ENCODE measurements at regions not wholly inside any gene's neighbourhood (a gene's known extent, or its start where the extent isn't known, plus 50 kb on each side); places are given as distances from the start of the nearest gene placed in this dataset.

DNA sequence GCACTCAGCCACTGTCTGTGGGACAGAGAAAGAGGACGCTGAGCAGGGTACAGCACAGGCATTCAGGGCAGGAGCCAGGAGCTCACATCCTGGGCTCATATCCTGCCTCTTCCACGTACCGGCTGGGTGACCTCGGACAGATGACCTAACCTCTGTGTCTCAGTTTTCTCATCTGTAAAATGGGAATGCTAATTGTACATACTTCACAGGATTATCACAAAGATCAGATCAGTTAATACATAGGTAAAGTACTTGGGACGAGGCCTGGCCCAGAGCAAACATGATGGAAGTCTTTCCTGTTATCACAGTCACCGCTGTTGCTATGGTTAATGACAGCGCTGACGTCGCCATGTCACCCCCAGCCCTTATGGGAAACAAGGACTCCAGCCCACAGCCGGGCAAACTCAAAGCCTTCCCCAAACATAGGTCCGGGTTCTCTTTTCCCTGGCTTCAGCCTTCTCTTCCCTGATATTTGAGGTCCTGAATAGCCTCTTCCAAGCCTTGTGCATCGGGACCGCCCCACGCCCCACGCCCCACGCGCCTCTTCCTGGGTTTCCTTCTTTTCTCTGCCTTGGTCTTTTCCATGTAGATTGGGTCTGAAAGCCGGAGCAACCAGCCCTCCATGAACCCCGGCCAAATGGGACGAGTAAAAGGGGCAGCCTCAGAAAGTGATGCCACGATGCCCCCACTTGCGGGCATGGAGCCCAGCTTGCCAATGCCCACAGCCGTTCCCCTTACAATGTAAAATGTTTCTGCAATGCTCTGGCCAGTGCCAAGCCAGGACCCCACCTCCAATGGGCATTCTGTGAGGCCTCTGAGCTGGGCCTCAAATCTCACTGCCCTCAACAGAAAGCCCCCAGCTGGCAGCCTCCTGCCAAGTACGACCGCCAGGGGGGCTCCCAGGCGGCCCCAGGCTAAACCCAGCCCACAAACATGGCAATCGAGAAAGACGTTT is 125.4 kb downstream of the RFLNA start:
- CTCF ChIA-PET = interaction anchor here (1.0 to 1.4 kb wide), 2 partner anchors 21 to 46 kb away, joined by 3 read pairs; no protein-coding TSS in a partner anchor
- H3K4me3 Mint-ChIP-seq = no peak overlapping the region

DNA sequence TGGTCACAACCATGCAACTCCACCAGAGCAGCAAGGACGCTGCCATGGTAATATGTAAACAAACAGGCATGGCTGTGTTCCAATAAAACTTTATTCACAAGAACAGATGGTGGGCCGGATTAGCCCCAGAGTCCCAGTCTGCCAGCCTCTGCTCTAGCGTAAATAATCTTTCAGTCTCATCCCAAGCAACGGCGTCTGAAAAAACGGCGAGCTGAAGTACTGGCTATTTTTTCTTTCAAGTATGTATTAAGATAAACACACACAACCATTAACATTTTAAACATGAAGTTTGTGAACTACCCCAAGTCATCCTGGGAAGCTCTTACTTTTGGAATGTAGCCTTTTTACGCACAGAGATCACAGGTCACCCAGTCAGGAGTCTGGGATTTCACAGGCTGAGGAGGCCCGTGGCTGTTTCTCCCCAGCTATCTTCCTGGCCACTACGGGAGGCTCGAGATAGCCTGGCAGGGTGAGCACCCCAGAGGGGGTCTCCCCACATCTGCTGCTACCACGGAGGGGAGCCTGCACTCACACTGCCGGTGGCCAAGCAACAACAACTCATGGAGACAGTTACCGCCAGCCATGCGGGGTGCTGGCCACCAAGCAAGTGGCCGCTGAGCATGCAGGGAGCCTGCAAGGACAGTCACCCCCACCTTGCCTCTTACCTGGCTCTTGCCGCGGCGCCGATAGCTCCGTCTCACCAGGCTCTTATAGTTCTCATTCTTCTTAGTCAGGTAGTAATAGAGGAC is 124.6 kb downstream of the RFLNA start:
- ChIA-PET CTCF (interaction anchor here (1.0 to 1.4 kb wide), 2 partner anchors 20 to 47 kb away, joined by 3 read pairs; no protein-coding TSS in a partner anchor), POLR2A (no interaction called here)
- H3K27ac Mint-ChIP-seq = peak overlapping the region in 1 of 8 donors; percentile 12
- H3K4me3 Mint-ChIP-seq = no peak overlapping the region
- H3K27me3 Mint-ChIP-seq = no peaks in the 10 kb centered on the region
- H3K4me3 ChIP-seq (ENCODE audit: low read length) = no peak overlapping the region
- H3K27me3 ChIP-seq (ENCODE audit: insufficient read depth, low read length, poor library complexity, severe bottlenecking) = no peaks in the 10 kb centered on the region
- no peaks in the 10 kb centered on the region for H3K9me3 ChIP-seq (ENCODE audit: low read length)
- no peaks in the 10 kb centered on the region for H3K4me1 ChIP-seq (ENCODE audit: insufficient read depth, low read length)
- no peak overlapping the region for H3K27ac ChIP-seq (ENCODE audit: low read depth, low read length)
- DNase-seq = no peak
- peaks cover 23% of the 10 kb centered on the region for H3K36me3 ChIP-seq (ENCODE audit: insufficient read depth, low read length)
- peaks cover 5 to 75% (median 13%) of the 10 kb centered on the region in 3 donors for H3K36me3 Mint-ChIP-seq
- no peaks in the 10 kb centered on the region for H3K9me3 Mint-ChIP-seq
- H3K4me1 Mint-ChIP-seq = peaks cover 0 to 10% (median 0%) of the 10 kb centered on the region in 3 donors

More for the DNA sequence above, 125.4 kb downstream of the RFLNA start:
- H3K9me3 Mint-ChIP-seq = no peaks in the 10 kb centered on the region
- H3K4me1 Mint-ChIP-seq = peaks cover 0 to 10% (median 0%) of the 10 kb centered on the region in 3 donors
- H3K4me1 ChIP-seq (ENCODE audit: insufficient read depth, low read length) = no peaks in the 10 kb centered on the region
- no peaks in the 10 kb centered on the region for H3K27me3 ChIP-seq (ENCODE audit: insufficient read depth, low read length, poor library complexity, severe bottlenecking)
- POLR2A ChIA-PET = no interaction called here
- peaks cover 5 to 78% (median 13%) of the 10 kb centered on the region in 3 donors for H3K36me3 Mint-ChIP-seq
- H3K9me3 ChIP-seq (ENCODE audit: low read length) = no peaks in the 10 kb centered on the region
- no peak overlapping the region for H3K27ac ChIP-seq (ENCODE audit: low read depth, low read length)
- DNase-seq = no peak
- peak overlapping the region in 2 of 8 donors; percentile 22 to 70 for H3K27ac Mint-ChIP-seq
- no peaks in the 10 kb centered on the region for H3K27me3 Mint-ChIP-seq
- H3K4me3 ChIP-seq (ENCODE audit: low read length) = no peak overlapping the region
- H3K36me3 ChIP-seq (ENCODE audit: insufficient read depth, low read length) = peaks cover 23% of the 10 kb centered on the region

DNA sequence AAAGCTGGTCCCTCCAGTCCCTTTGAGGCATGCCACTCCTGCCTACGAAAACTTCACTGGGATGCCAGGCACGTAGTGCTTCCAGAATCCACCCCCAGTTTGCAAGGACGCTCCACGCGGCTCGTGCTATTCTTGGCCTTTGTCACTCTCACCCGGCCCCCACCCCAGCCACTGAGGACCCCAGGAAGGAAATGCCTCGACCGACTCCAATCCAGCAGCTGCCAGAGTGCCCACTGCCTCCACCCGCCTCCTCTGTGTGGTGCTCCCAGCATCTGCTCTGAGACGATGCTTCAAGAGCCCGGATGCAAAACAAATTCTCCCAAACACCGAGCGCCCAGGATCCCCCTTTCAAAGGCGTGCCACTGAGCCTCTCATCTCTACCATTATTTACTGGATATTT is 123.9 kb downstream of the RFLNA start:
- Mint-ChIP-seq H3K4me3 (no peak overlapping the region), H3K36me3 (peaks cover 5 to 75% (median 13%) of the 10 kb centered on the region in 3 donors), H3K27me3 (no peaks in the 10 kb centered on the region), H3K4me1 (peaks cover 0 to 7% (median 0%) of the 10 kb centered on the region in 3 donors), H3K27ac (peak overlapping the region in 3 of 8 donors; percentile 12 to 84 (median 50)), H3K9me3 (no peaks in the 10 kb centered on the region)
- ChIA-PET CTCF (interaction anchor here (1.4 kb wide), 1 partner anchor 19 kb away, joined by 3 read pairs; no protein-coding TSS in a partner anchor), POLR2A (no interaction called here)
- H3K27me3 ChIP-seq (ENCODE audit: insufficient read depth, low read length, poor library complexity, severe bottlenecking) = no peaks in the 10 kb centered on the region
- no peaks in the 10 kb centered on the region for H3K9me3 ChIP-seq (ENCODE audit: low read length)
- no peak overlapping the region for H3K4me3 ChIP-seq (ENCODE audit: low read length)
- DNase-seq = no peak
- H3K27ac ChIP-seq (ENCODE audit: low read depth, low read length) = no peak overlapping the region
- no peaks in the 10 kb centered on the region for H3K4me1 ChIP-seq (ENCODE audit: insufficient read depth, low read length)
- H3K36me3 ChIP-seq (ENCODE audit: insufficient read depth, low read length) = peaks cover 18% of the 10 kb centered on the region

DNA sequence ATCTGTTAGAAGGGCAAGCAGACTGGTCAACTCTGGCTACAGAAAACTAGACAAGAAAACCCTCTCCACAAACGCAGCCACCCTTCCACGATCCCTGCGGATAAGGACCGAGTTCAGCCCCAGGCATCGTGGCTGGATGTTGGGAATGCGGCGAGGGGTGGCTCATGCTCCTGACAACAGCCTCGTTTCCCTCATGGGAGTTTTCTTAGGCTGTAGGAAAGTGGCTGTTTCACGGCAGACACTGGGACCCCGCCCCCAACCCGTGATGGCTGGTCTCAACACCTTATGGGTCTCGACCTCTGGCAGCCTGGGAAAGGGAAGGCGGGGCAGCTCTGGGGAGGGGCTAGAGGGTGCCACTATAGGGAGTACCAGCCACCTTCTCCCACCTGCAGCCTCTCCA is 123.3 kb downstream of the RFLNA start:
- no peaks in the 10 kb centered on the region for H3K27me3 ChIP-seq (ENCODE audit: insufficient read depth, low read length, poor library complexity, severe bottlenecking)
- H3K27ac Mint-ChIP-seq = no peak overlapping the region
- no peak overlapping the region for H3K27ac ChIP-seq (ENCODE audit: low read depth, low read length)
- no peaks in the 10 kb centered on the region for H3K9me3 ChIP-seq (ENCODE audit: low read length)
- no peak overlapping the region for H3K4me3 ChIP-seq (ENCODE audit: low read length)
- no peaks in the 10 kb centered on the region for H3K27me3 Mint-ChIP-seq
- ChIA-PET CTCF (no interaction called here), POLR2A (interaction anchor here (0.7 kb wide), 1 partner anchor 112 kb away, joined by 4 read pairs; no protein-coding TSS in a partner anchor)
- H3K36me3 ChIP-seq (ENCODE audit: insufficient read depth, low read length) = peaks cover 12% of the 10 kb centered on the region
- H3K4me3 Mint-ChIP-seq = no peak overlapping the region
- no peaks in the 10 kb centered on the region for H3K4me1 ChIP-seq (ENCODE audit: insufficient read depth, low read length)
- H3K9me3 Mint-ChIP-seq = no peaks in the 10 kb centered on the region
- peaks cover 5 to 78% (median 13%) of the 10 kb centered on the region in 3 donors for H3K36me3 Mint-ChIP-seq
- DNase-seq = no peak
- peaks cover 0 to 7% (median 0%) of the 10 kb centered on the region in 3 donors for H3K4me1 Mint-ChIP-seq

DNA sequence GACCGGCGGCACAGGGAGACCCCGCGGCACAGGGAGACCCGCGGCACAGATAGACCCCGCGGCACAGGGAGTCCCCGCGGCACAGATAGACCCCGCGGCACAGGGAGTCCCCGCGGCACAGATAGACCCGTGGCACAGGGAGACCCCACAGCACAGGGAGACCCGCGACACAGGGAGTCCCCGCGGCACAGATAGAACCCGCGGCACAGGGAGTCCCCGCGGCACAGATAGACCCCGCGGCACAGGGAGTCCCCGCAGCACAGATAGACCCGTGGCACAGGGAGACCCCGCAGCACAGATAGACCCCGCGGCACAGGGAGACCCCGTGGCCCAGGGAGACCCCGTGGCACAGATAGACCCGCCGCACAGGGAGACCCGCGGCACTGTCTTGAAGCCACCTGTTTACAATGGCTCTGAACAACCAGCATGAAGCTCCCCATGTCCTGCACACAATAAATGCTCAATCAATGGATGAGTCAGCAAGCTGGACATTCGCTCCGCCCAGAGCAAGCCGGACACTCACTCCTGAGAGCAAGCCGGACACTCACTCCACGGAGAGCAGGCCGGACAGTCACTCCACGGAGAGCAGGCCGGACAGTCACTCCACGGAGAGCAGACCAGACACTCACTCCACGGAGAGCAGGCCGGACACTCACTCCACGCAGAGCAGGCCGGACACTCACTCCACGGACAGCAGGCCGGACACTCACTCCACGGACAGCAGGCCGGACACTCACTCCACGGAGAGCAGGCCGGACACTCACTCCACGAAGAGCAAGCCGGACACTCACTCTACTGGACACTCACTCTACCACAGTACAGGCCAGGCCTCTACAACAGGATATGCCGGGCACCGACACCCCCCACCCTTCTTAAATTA is 121.9 kb downstream of the RFLNA start:
- Histone ChIP-seq H3K36me3 (ENCODE audit: insufficient read depth, low read length) (peaks cover 12% of the 10 kb centered on the region), H3K4me3 (ENCODE audit: low read length) (no peak overlapping the region), H3K9me3 (ENCODE audit: low read length) (no peaks in the 10 kb centered on the region), H3K4me1 (ENCODE audit: insufficient read depth, low read length) (no peaks in the 10 kb centered on the region), H3K27ac (ENCODE audit: low read depth, low read length) (no peak overlapping the region), H3K27me3 (ENCODE audit: insufficient read depth, low read length, poor library complexity, severe bottlenecking) (no peaks in the 10 kb centered on the region)
- ChIA-PET CTCF (interaction anchor here (0.9 kb wide), 1 partner anchor 350 kb away, joined by 3 read pairs; no protein-coding TSS in a partner anchor), POLR2A (no interaction called here)
- no peak overlapping the region for H3K27ac Mint-ChIP-seq
- no peaks in the 10 kb centered on the region for H3K27me3 Mint-ChIP-seq
- DNase-seq = no peak
- H3K4me1 Mint-ChIP-seq = peaks cover 0 to 7% (median 0%) of the 10 kb centered on the region in 3 donors
- H3K4me3 Mint-ChIP-seq = no peak overlapping the region
- no peaks in the 10 kb centered on the region for H3K9me3 Mint-ChIP-seq
- H3K36me3 Mint-ChIP-seq = peaks cover 5 to 81% (median 13%) of the 10 kb centered on the region in 3 donors

DNA sequence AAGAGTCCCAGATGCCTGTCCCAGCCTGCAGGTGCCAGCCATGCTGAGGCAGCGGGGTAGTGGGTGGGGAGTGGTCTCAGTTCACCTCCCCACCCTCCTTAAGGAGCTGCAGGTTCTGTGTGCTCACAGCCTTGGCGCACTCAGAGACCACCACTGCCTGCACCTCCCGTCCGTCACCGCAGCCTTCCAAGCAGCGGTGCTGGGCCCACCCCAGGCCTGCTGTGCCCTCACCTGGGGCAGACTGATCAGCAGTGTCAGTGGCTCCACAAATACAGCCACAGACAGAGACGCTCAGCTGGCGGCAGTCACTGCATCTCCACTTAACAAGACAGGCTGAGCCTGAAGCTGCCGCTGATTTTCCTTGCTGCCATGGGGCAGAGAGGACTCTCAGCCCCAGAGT is 120.2 kb downstream of the RFLNA start:
- DNase-seq = no peak
- Mint-ChIP-seq H3K9me3 (no peaks in the 10 kb centered on the region), H3K4me3 (no peak overlapping the region), H3K27ac (no peak overlapping the region), H3K36me3 (peaks cover 5 to 76% (median 13%) of the 10 kb centered on the region in 3 donors), H3K27me3 (no peaks in the 10 kb centered on the region), H3K4me1 (peaks cover 3 to 7% (median 5%) of the 10 kb centered on the region in 3 donors)
- Histone ChIP-seq H3K36me3 (ENCODE audit: insufficient read depth, low read length) (peaks cover 10% of the 10 kb centered on the region), H3K27ac (ENCODE audit: low read depth, low read length) (no peak overlapping the region), H3K27me3 (ENCODE audit: insufficient read depth, low read length, poor library complexity, severe bottlenecking) (no peaks in the 10 kb centered on the region), H3K9me3 (ENCODE audit: low read length) (no peaks in the 10 kb centered on the region), H3K4me3 (ENCODE audit: low read length) (no peak overlapping the region), H3K4me1 (ENCODE audit: insufficient read depth, low read length) (no peaks in the 10 kb centered on the region)
- CTCF ChIA-PET = no interaction called here
- POLR2A ChIA-PET = no interaction called here

DNA sequence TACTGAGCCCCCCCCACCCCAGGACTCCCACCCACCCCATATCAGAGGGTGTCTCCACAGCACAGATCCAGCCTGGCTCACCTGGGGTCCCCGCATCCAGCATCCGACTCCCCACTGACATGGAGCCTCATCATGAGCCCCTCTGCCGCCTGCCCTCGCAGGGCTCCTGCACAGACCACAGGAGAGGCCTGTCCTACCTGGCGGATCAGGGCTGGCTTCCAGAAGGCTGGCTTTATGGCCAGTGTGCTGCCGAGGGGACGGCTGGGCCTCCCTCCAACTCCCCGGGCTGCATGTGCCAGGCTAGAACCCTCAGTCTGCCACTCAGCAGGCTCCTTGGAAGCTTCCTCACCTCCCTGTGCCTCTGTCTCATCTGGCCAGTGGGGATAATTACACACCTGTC is 119.0 kb downstream of the RFLNA start:
- no peak overlapping the region for H3K4me3 ChIP-seq (ENCODE audit: low read length)
- no peak overlapping the region for H3K4me3 Mint-ChIP-seq
- H3K36me3 ChIP-seq (ENCODE audit: insufficient read depth, low read length) = no peaks in the 10 kb centered on the region
- no peak overlapping the region for H3K27ac Mint-ChIP-seq
- H3K9me3 ChIP-seq (ENCODE audit: low read length) = no peaks in the 10 kb centered on the region
- peaks cover 3 to 7% (median 5%) of the 10 kb centered on the region in 3 donors for H3K4me1 Mint-ChIP-seq
- H3K4me1 ChIP-seq (ENCODE audit: insufficient read depth, low read length) = no peaks in the 10 kb centered on the region
- H3K27me3 ChIP-seq (ENCODE audit: insufficient read depth, low read length, poor library complexity, severe bottlenecking) = no peaks in the 10 kb centered on the region
- peaks cover 2 to 76% (median 6%) of the 10 kb centered on the region in 3 donors for H3K36me3 Mint-ChIP-seq
- H3K9me3 Mint-ChIP-seq = no peaks in the 10 kb centered on the region
- ChIA-PET CTCF (no interaction called here), POLR2A (no interaction called here)
- no peak for DNase-seq
- no peak overlapping the region for H3K27ac ChIP-seq (ENCODE audit: low read depth, low read length)
- H3K27me3 Mint-ChIP-seq = no peaks in the 10 kb centered on the region
